Femur (tissue), 1 donor: ENCODE measurements at regions not wholly inside any gene's neighbourhood (a gene's known extent, or its start where the extent isn't known, plus 50 kb on each side); places are given as distances from the start of the nearest gene placed in this dataset.

Source experiments
- DNase-seq: peaks from one replicate; pipeline ENCODE4 v3.0.0-alpha.2; 2017

DNA sequence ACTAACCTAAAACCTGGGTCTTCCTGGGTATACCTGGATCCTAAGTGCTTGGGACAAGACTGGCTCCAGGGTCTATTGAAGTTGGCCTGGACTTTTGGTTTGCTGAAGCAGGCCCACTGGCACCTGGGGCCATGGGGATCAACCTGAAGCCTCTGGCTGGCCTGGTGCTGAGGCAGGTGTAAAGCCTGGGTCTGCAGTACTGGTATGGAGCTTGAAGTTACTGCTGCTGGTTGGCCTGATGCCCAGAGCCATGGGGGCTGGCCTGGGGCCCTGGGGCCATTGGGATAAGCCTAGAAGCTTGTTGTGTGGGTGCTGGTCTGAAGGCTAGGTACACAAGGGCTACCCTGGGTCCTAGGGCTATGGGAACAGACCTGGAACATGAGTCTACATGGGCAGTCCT, 743.2 kb upstream of the GRIA3 start:
- DNase-seq = no peak

DNA sequence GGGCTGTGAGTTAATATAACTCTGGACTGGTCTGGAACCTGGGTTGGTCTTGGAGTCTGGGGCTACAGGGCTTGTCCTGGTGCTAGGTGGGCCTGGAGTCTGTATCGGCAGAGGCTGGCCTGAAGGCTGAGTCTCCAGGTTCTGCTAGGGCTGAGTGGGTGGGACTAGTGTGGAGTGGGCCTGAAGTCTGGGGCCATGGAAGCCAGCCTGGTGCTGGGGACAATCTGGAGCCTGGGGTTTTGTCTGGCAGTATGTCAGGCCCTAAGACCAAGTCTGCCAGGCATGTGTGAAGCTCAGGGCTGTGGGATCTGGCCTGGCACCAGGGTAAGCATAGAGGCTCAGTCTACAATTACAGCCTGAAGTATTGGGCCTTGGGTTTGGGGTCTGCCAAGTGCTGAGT, 742.6 kb upstream of the GRIA3 start:
- DNase-seq = no peak

DNA sequence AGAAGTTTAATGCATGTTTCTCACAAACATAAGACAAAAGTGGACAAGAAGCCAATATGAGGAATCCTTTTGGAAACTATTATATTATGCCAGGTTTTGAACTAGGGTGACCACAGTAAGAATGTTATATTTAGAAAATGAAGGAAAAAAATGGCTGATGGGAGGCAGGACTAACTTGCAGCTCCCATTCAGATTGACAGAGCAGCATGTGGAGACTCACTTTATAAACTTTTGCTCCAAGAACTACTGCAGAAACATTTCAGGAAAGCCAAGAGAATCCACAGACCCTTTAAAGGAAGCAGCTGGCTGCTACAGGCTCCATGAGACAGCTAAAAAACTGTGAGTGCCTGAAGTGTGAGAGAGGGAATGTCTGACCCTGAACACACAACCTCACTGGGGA, 738.6 kb upstream of the GRIA3 start:
- DNase-seq = no peak

DNA sequence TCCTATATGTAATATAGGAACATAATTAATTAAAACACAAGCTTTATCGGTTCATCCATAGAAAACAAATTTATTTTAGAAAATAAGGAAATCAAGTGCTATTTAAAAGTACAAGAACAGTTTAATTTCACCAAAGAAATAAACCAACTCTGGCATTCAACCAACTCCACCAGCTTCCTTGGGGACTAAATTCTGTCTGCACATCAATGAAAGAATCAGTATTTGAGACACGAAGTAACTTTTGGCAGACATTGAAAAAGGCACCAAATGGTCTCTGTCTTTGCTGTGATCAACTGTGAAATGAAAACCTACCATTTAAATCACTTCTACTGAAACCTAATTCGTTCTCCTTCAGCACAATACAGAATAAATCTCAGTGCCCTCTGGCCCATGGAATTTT, 719.7 kb upstream of the GRIA3 start:
- no peak for DNase-seq

DNA sequence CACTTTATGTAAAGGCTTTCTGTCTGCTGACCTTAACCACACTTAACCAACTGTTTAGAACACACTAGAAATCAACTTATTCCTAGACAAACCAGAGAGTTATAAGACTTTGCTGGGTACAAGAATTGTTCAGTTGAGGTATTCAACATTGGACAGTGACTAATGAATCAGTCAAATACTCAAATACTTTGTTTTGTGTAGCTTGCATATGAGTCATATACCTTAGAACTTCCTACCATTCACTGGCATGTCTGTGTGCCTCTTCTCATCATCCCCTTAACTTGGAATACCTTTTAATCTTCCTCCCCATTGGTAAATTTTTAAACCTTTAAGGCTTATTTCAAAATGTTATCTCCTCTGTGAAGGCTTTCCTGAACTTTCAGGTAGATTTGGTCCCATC, 708.8 kb upstream of the GRIA3 start:
- DNase-seq = no peak

DNA sequence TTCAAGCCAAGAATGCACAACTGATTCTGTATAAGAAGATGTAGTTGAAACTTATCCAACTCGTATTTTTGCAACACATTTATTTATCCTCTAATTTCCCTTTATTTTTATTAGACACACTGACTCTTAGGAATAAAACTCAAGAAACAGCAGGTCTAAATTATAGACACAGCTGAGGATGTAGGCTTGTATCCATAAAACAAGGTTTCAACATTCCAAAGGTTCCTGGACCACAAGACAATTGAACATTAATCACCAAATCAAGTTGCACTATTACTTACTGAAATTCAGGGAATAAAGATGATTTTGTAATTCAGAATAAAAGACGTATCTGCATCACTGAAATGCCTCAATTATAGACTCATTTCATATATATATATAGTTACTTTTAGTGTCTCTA, 683.5 kb upstream of the GRIA3 start:
- DNase-seq = no peak

DNA sequence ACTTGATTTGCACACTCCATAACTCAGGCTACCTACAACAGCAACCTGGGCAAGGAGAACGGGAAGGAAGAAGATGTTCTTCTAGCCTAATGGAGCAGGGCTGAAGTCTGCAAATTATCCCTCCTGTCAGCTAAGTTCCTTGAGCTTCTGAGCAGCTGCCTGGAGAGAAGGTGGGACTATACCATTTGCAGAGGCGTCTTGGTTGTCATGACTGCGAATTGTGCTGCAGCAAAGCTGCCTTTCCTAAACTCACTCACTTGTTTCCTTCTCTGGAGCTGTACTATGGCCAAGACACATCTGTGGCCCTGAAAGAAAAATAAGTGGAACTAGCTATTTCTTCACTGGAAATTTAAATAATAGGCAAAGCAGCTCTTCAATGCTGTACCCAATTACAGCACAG, 682.4 kb upstream of the GRIA3 start:
- no peak for DNase-seq

DNA sequence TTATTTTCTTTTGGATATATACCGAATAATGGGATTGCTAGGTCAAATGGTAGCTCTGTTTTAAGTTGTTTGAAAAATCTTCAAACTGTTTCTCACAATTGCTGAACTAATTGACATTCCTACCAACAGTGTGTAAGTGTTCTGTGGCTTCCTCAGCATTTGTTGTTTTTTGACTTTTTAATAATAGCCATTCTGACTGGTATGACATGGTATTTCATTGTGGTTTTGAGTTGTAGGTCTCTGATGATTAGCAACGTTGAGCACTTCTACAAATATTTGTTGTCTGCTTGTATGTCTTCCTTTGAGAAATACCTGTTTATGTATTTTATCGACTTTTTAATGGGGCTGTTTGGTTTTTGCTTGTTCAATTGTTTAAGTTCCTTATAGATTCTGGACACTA, 680.1 kb upstream of the GRIA3 start:
- no peak for DNase-seq

DNA sequence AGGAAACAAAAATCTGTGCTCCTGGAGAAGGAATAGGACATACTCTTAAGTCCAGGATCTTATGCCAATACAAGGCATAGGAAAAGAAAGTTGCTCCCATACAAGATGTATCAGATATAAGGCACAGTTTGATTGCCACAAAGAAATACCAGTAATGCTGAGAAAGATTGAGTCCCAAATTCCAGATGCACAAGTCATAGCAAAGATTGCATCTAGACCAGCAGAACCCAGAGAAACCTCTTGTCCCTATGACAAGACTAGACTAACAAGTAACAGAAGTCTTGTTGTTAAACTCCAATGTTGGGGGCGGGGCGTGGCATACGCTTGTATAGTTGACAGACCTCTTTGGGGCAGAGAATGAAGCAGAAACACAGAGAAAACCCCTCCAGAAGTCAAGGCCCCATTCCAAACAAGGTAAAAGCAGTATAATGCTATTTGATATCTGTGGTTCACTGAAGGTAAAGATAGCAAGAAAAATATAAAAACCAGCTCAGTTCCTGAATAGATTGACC, 671.5 kb upstream of the GRIA3 start:
- DNase-seq = no peak

DNA sequence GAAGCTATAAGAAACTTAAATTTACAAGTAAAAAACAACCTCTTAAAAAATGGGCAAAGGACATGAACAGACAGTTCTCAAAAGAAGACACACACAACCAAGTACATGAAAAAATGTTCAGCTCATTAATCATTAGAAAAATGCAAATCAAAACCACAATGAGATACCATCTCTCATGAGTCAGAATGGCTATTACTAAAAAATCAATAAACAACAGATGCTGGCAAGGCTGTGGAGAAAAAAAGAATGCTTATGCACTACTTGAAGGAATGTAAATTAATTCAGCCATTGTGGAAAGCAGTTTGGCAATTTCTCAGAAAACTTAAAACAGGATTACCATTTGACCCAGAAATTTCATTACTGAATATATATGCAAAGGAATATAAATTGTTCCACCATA, 666.3 kb upstream of the GRIA3 start:
- DNase-seq = no peak

DNA sequence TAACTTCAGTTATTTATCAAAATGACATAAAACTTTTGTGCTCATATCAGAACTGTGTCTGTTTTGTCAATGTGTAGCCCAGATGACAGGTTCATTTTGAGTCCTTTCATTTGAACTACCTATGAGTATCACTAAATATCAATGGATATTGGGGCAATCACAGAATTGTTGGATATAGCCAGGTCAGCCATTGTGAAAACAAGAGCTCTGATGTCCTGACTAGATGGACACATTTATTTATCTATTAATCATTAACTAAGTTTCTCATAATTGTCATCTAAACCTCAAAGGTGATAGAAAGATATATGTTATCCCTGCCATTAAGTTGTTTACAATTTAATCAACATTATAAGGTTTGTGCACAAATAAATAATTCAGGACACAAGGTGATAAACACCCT, 638.3 kb upstream of the GRIA3 start:
- DNase-seq = no peak

DNA sequence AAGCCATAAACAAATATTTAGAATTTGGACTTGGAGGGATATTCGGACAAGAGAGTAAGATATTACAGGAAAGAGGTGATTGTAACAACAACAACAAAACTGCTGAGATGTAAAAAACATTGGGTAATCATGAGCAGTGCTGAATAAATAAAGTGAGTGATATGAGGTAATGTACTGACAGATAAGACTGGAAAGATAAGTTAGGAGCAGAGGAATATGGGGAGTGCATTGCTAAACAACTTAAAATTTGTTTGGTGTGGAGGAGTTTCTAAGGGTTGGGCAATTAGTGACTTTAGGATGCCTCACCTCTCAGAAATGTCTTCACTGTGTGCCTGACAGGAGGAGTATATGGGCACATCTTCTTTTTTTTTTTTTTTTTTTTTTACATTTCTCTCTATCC, 637.8 kb upstream of the GRIA3 start:
- no peak for DNase-seq

DNA sequence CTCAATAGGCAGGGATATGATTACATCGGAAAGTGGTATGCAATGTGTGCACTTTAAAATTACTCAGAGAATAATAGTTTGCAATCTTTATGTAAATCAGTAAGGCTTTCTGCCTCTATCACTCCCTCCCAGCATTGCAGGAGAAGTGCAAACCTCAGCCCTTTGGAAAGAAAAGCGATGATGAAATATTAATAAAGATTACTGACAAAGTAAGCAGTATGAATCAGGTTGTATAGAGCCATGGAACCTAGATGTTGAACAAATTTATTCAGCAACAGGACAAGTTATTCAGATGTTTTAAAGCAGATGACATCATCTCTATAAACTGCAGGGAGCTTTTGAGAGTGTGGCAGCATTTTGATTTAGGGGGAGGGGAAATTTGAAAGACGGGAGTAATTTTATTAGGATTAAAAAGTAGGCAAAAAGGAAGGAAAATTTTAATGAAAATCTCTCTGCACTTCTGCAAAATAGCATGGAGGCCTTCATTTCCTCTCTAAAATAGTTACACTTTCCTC, 631.7 kb upstream of the GRIA3 start:
- DNase-seq = no peak

DNA sequence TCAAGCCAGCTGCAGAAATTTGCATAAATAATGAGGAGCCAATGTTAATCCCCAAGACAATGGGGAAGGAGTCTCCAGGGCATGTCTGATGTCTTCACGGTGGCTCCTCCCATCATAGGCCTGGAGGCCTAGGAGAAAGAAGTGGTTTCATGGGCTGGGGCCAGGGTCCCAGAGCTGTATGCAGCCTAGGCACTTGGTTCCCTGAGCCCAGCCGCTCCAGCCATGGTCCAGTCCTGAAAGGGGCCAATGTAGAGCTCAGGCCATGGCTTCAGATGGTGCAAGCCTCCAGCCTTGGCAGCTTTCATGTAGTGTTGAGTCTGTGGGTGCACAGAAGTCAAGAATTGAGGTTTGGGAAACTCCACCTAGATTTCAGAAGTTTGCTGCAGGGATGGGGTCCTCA, 628.2 kb upstream of the GRIA3 start:
- no peak for DNase-seq

DNA sequence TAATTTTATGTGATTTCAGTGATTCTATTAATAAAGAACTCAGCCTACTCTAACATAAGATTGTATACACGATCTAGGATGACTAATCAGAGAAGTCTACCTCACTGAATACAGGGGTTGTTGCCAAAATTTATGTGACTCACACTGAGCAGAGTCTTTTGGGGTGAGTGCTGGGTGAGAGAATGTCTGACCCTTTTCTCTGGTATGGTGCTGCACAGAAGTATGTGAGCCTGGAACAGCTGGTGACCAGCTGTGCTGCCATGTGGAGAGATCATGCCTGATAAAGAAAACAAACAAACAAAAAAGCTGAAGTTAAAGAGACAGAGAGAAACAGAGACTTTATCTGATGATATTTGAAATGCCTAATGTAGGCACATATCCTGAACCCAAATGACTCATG, 618.1 kb upstream of the GRIA3 start:
- no peak for DNase-seq

DNA sequence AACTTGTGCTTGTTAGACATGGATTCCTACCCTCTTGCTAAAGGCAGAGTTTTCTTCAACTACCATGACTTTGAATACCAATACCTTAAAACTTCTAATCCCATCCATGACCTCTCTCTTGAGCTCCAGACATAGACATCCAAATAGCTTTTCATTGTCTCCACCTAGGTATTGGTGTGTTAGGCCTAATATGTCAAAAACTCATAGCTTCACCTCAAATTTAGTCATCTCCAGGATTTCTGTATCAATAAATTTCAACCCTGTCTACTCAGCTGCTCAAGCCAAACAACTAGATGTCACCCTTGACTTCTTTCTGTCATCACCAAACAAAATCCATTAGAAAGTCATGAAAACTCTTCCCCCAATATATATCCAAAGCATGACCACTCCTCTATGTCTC, 617.7 kb upstream of the GRIA3 start:
- DNase-seq = no peak

DNA sequence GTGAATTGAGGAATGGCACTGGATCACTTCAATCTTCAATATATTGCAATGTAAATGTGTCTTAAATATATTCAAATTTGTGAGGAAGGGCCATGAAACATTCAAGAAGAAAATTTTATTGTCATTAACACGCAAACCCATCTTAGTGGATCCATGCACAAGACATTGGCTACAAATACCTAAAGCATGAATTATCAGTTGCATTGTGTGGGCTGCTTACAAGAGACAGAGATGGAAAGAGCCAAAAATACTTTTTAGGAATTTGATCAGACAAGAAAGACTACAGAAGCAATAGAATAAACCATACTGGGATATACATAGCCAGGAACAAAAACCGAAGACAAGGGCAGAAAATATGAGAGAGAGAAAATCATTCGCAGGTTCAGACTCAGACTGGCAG, 616.2 kb upstream of the GRIA3 start:
- DNase-seq = no peak

DNA sequence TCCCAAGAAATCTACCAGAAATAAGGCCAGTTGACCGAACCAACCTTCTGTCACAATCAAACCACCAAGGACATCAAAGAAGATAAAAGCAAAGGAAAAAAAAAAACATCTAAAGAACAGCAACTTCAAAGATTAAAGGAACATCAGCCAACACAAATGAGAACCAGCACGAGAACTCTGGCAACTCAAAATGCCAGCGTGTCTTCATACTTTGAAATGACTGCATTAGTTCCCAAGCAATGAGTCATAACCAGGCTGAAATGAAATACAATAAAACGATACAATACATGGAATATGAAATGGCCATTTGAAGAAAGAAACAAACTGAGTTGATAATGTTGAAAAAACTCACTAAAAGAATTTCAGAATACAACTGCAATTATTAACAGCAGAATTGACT, 611.6 kb upstream of the GRIA3 start:
- DNase-seq = no peak

DNA sequence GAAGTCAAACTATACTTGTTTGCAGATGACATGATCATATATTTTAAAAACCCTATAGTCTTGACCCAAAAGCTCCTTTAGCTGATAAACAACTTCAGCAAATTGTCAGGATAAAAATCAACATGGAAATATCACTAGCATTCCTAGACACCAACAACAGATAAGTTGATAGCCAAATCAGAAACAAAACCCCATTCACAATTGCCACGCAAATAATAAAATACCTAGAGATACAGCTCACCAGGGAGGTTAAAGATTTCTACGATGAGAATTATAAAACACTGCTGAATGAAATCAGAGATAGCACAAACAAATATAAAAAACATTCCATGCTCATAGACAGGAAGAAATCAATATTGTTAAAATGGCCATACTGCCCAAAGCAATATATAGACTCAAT, 605.0 kb upstream of the GRIA3 start:
- DNase-seq = no peak

DNA sequence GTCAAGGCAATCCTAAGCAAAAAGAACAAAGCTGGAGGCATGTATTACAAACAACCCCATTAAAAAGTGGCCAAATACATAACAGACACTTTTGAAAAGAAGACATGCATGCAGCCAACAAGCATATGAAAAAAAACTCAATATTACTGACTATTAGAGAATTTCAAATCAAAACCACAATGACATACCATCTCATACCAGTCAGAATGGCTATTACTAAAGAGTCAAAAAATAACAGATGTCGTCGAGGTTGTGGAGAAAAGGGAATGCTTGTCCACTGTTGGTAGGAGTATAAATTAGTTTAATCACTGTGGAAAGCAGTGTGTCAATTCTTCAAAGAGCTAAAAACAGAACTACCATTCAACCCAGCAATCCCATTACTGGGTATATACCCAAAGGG, 604.6 kb upstream of the GRIA3 start:
- DNase-seq = no peak

DNA sequence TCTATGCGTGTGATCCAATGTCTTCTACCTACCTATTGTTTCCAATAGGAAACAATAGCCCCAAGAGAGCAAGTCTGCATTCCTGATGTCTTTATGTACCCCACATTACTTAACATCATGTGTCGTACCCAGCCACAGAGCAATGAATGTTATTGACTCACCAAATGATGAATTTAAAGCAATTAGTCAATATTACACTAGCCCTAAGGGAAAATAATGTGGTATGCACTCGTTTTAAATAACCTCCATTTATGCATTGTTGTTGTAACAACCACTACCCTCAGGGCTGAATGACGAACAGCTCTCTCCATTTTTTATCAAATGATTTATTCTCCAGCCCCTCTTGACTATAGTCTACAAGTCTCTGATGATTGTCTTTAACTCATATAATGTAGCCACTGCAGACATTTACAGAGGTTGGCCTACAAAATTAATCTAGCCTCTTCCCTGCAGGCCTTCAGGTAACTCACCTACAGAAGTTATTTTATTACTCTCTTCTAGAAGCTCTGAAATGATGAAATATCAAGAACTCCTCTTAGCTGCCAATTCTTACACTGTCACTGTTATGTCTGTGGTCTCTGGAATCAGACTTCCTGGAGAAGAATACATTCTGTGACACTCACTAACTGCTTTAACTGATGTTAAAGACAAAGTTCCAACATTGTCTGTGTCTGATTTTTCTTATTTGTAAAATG, 601.7 kb upstream of the GRIA3 start:
- no peak for DNase-seq

DNA sequence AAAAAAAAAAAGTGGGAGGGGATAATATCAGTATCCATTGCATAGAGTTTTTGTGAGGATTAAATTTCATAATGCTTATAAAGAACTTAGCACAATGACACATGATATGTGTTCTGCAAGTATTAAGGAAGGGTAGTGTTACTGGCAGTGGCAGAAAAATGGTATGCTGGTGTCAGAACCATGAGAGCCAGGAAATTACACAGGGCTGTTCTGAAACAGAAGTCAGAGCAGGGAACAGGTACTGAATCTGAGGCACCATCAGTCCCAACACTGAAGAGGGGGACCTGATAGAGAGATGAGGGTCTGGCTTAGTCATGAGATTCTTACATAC, 601.1 kb upstream of the GRIA3 start:
- DNase-seq = no peak

DNA sequence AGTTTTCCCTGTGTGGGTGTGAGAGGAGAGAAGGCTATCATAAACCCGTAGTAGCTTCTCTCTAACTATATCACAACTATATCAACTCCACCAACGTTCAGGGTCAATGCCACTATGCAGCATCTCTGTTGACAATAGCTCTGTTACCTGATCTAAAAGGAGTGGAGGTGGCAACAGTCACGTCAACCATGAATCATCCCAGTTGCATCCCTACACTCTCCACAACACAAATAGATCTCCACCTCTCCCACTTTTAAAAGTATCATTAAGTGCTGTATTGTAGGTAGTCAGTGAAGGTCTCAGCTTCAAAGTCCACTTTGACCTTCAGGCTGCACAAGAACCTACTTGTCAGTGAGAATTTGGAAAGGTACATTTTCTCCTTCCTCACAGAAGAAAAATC, 600.5 kb upstream of the GRIA3 start:
- DNase-seq = no peak

DNA sequence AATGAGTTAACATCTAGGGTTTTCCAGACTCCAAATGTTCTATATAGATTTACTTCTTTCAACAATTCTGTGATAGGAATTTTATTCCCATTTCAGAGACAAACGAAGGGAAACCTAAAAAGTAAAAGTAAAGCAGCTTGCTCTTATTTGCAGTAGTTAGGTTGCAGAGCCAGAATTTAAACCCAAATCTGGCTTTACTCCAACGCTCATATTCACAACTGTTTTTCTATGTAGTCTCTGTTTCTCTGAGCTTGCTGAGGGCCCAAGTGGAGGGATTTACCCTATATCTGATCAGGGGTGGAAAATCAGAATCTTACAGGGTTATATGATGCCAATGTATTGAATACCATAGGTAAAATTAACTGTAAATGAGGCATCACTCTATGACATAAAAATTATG, 599.1 kb upstream of the GRIA3 start:
- DNase-seq = no peak

DNA sequence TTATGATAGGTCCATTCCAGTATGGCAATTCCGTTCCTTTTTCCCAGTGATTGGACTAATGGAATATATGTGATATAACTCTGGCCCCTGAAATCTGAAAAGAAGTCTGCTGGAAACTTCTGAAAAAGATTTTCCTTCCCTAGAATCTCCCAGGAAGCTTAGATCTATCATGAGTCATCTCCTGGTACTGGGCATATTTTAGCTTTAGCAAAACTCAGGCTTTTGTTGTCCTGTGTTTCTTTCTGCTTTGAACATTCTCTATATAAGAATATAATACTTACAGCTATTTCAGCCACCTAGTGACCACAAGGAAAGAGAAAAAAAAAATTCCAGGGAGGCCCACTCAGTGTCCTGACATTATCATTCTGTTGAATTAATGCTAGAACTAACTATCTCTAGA, 597.2 kb upstream of the GRIA3 start:
- DNase-seq = no peak

DNA sequence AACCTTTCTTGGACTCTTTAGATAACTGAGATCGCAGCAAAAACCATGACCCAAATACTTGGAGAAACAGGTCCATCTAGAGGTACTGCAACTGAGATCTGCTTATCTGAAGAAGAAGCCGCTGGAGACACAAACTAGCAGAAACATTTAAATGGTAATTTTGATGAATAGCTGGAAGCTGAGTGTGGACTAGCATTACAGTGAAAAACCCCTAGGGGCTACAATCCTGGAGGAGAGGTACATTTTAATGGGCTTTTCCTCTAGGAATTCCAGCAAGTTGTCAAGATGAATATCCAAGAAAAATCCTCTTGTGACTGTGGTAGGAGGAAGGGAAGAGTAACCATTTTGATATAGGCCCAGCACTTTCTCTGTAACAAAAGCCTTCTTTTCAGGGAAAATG, 592.5 kb upstream of the GRIA3 start:
- DNase-seq = no peak
